A549 (cell line): ENCODE measurements at regions not wholly inside any gene's neighbourhood (a gene's known extent, or its start where the extent isn't known, plus 50 kb on each side); places are given as distances from the start of the nearest gene placed in this dataset.

Experiments used
- ATAC-seq, 2 experiments: fragments of 200-7000 bp in 1 of 2; fragments of >200 bp in 1 of 2; cut with Nextera tagmentation in 1 of 2; cut with Tn5 transposase in 1 of 2; 3 replicates each; pipeline versions ENCODE4 v1.8.0 to v1.9.1; 2018 to 2020; ENCODE audit warnings: mild to moderate bottlenecking in 1 of 2, moderate library complexity in 1 of 2
- CTCF ChIA-PET: fragments of 300-600 bp; sonication (Branson Sonifier 250); formaldehyde crosslinking; extraction: SDS; loops from one replicate; lab custom pipeline; 2021; ENCODE audit warnings: antibody characterized with exemption, inconsistent platforms; lab: Yijun Ruan, JAX
- POLR2A ChIA-PET: fragments of 350-600 bp; formaldehyde crosslinking; extraction: SDS; loops from one replicate; lab custom pipeline; 2021; ENCODE audit warnings: antibody characterized with exemption, inconsistent platforms; lab: Yijun Ruan, JAX
- DNase-seq, 2 experiments: peaks; one replicate each; pipeline versions ENCODE4 v3.0.0 to v3.0.0-alpha.2; 2011 to 2016; ENCODE audit warnings: low read depth in 1 of 2, low spot score in 1 of 2
- FAIRE-seq: peaks from 2 replicates; lab custom pipeline; 2011; peaks lifted over from hg19 to GRCh38; lab: Jason Lieb, UNC
- H3K27ac ChIP-seq, 2 experiments: fragments of >200 bp; sonication (Bioruptor Twin); formaldehyde crosslinking; 3 replicates each; pipeline ENCODE4 v1.5.1; 2016 to 2017
- H3K4me1 ChIP-seq: fragments of >200 bp; sonication (Bioruptor Twin); formaldehyde crosslinking; 3 replicates; pipeline ENCODE4 v1.6.1; 2016
- H3K4me2 ChIP-seq: fragments of >200 bp; sonication (Bioruptor Twin); formaldehyde crosslinking; 3 replicates; pipeline ENCODE4 v1.6.1; 2016
- H3K4me3 ChIP-seq: fragments of >200 bp; sonication (Bioruptor Twin); formaldehyde crosslinking; 3 replicates; pipeline ENCODE4 v1.5.1; 2016
- H3K9me3 ChIP-seq: fragments of >200 bp; sonication (Bioruptor Twin); formaldehyde crosslinking; 3 replicates; pipeline ENCODE4 v1.6.1; 2016
- BHLHE40 ChIP-seq: IDR thresholded peaks from 2 replicates; pipeline ENCODE4 v1.6.1; 2012; ENCODE audit warnings: low read depth, low read length, inconsistent platforms
- CEBPB ChIP-seq, 2 experiments: fragments of >200 bp in 1 of 2; sonication (Bioruptor Twin) in 1 of 2; formaldehyde crosslinking in 1 of 2; IDR thresholded peaks; 2 replicates each; pipeline ENCODE4 v1.6.1; 2012 to 2016
- CTCF ChIP-seq: fragments of >200 bp; sonication (Bioruptor Twin); formaldehyde crosslinking; IDR thresholded peaks from 3 replicates; pipeline ENCODE4 v1.5.1; 2016
- FOXS1 ChIP-seq: fragments of 250-450 bp; sonication (Bioruptor Pico); IDR thresholded peaks from 2 replicates; pipeline ENCODE4 v1.5.0; 2020; ENCODE audit warnings: mild to moderate bottlenecking, moderate library complexity
- HEYL ChIP-seq: fragments of 250-450 bp; sonication (Bioruptor Pico); IDR thresholded peaks from 2 replicates; pipeline ENCODE4 v1.8.0; 2021; ENCODE audit warnings: mild to moderate bottlenecking, moderate library complexity
- HOXB5 ChIP-seq: fragments of 250-450 bp; sonication (Bioruptor Pico); IDR thresholded peaks from 2 replicates; pipeline ENCODE4 v1.5.0; 2020; ENCODE audit warnings: mild to moderate bottlenecking, moderate library complexity
- JUN ChIP-seq, 2 experiments: fragments of >200 bp; sonication (Bioruptor Twin); formaldehyde crosslinking; IDR thresholded peaks; 2 replicates in 1 of 2; 3 replicates in 1 of 2; pipeline ENCODE4 v1.6.1; 2016 to 2017
- MYC ChIP-seq: IDR thresholded peaks from 2 replicates; pipeline ENCODE4 v1.6.1; 2012; ENCODE audit warnings: mild to moderate bottlenecking, inconsistent platforms, low read length, improper control_type of control experiment, borderline replicate concordance
- NFE2L2 ChIP-seq: fragments of 150-350 bp; conservative IDR thresholded peaks from 2 replicates; pipeline ENCODE4 v1.6.1; 2014; ENCODE audit warnings: low read length
- NR3C1 ChIP-seq: fragments of >200 bp; sonication (Bioruptor Twin); formaldehyde crosslinking; IDR thresholded peaks from 3 replicates; pipeline ENCODE4 v1.6.1; 2017
- POLR2A ChIP-seq: IDR thresholded peaks from 2 replicates; pipeline ENCODE4 v1.6.1; 2012; ENCODE audit warnings: mild to moderate bottlenecking, low read length
- POLR2AphosphoS2 ChIP-seq: conservative IDR thresholded peaks from 2 replicates; pipeline ENCODE4 v1.6.1; 2012; ENCODE audit warnings: low read length, improper control_type of control experiment, inconsistent platforms
- RARB ChIP-seq: fragments of 250-450 bp; sonication (Bioruptor Pico); IDR thresholded peaks from 2 replicates; pipeline ENCODE4 v1.8.0; 2021; ENCODE audit warnings: mild to moderate bottlenecking, moderate library complexity
- RCOR1 ChIP-seq: fragments of 150-350 bp; IDR thresholded peaks from 2 replicates; pipeline ENCODE4 v1.6.1; 2014; ENCODE audit warnings: antibody characterized with exemption, low read length, low read depth
- RNF2 ChIP-seq: fragments of 200-600 bp; sonication (generic); IDR thresholded peaks from 2 replicates; pipeline ENCODE4 v1.6.1; 2016; ENCODE audit warnings: low read depth, mild to moderate bottlenecking, antibody characterized with exemption, moderate library complexity, borderline replicate concordance
- SMC3 ChIP-seq: fragments of >200 bp; sonication (Bioruptor Twin); formaldehyde crosslinking; IDR thresholded peaks from 3 replicates; pipeline ENCODE4 v1.6.1; 2018; ENCODE audit warnings: inconsistent platforms
- ZSCAN20 ChIP-seq: fragments of 250-450 bp; sonication (Bioruptor Pico); IDR thresholded peaks from 2 replicates; pipeline ENCODE4 v1.8.0; 2022; ENCODE audit warnings: mild to moderate bottlenecking, moderate library complexity
- WGBS: methylation state at CpG from one replicate; pipeline ENCODE4 v1.1.6; 2017; ENCODE audit errors: missing lambda C conversion rate; 5-methylcytosine and 5-hydroxymethylcytosine counted together
- TF ChIP-seq, protein P1 (sequence below): fragments of 150-350 bp; IDR thresholded peaks from 2 replicates; pipeline ENCODE4 v1.6.1; 2014; ENCODE audit warnings: low read depth, mild to moderate bottlenecking, low read length
- TF ChIP-seq, protein P2 (sequence below): IDR thresholded peaks from 2 replicates; pipeline ENCODE4 v1.6.1; 2012; ENCODE audit warnings: low read depth, borderline replicate concordance

DNA sequence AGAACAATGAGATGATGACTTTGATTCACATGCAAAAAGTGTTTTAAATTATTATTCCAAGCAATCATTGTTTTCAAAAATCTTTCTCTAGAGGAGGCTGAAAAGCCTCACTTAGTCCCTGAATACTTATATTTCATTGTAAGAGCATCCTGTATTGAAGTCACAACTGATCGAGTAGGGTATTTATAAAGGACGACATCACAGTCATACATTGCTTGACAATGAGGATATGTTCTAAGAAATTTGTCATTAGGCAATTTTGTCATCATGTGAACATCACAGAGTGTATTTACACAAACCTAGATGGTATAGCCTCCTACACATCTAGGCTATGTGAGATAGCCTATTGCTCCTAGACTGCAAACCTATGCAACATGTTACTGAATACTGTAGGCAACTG lies 510.4 kb upstream of the RGMB start:
- CTCF ChIA-PET = no interaction called here
- 22% methylated on average over 2 of the region's 2 CpGs for WGBS

DNA sequence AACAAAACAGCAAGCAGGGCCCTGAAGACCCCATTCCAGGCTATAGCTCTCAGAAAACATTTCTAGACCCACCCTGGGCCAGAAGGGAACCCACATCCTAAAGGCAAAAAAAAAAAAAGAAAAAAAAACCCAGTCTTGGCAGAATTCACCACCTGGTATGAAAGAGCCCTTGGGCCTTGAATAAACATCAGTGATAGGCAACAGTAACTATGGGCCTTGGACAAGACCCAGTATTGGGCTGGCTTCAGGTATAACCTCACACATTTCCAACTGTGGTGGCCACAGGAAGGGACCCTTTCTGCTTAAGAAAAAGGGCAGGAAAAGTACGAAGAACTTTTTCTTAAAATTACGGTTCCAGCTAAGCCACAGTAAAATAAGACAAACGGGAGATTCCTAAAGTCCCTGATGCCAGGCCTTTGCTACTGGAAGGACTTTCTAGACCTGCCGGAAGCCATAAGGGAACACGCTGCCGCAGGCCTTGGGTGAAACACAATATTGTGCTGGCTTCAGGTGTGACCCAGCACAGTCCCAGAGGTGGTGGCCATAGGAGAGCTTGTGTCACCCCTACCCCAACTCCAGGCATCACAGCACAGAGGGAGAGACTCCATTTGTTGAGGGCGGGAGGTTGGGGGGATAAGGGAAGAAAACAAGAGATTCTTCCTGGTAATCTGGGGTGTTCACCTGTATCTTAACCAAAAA lies 505.2 kb upstream of the RGMB start:
- CTCF ChIA-PET = no interaction called here
- no peak overlapping the region for H3K27ac ChIP-seq
- H3K4me3 ChIP-seq = no peak overlapping the region
- FAIRE-seq (no peak), ATAC-seq (no peak), DNase-seq (no peak)
- no peak overlapping the region for H3K4me2 ChIP-seq
- H3K9me3 ChIP-seq = no peaks in the 10 kb centered on the region; the same call in 2 of the 3 replicates
- POLR2A ChIA-PET = interaction anchor here (0.7 kb wide), 1 partner anchor 363 kb away, joined by 6 read pairs; no protein-coding TSS in a partner anchor
- no peaks in the 10 kb centered on the region for H3K4me1 ChIP-seq
- 57% methylated on average over 7 of the region's 7 CpGs for WGBS
- TF ChIP-seq RNF2 (no peak), HEYL (no peak)

More for the DNA sequence above, 510.4 kb upstream of the RGMB start:
- no peak overlapping the region for H3K4me3 ChIP-seq
- ATAC-seq = no peak
- no peaks in the 10 kb centered on the region for H3K4me1 ChIP-seq
- H3K27ac ChIP-seq = no peak overlapping the region
- no peak for DNase-seq
- POLR2A ChIA-PET = no interaction called here
- no peak for FAIRE-seq
- H3K9me3 ChIP-seq = no peaks in the 10 kb centered on the region
- TF ChIP-seq CTCF (no peak), HOXB5 (CRISPR knock-in tag) (no peak), ZSCAN20 (CRISPR knock-in tag) (no peak)
- H3K4me2 ChIP-seq = no peak overlapping the region

- no peaks in the 10 kb centered on the region for H3K9me3 ChIP-seq
- no peak for ATAC-seq
- TF ChIP-seq RARB (no peak), HOXB5 (CRISPR knock-in tag) (no peak), POLR2AphosphoS2 (no peak), CEBPB (IDR thresholded peaks at IDR 0.05) (no peak), BHLHE40 (no peak), SMC3 (no peak), JUN (IDR thresholded peaks at IDR 0.05) (no peak), NFE2L2 (no peak), NR3C1 (no peak), CTCF (no peak), FOXS1 (CRISPR knock-in tag) (no peak), MYC (no peak), RCOR1 (no peak), POLR2A (no peak)
- TF ChIP-seq, protein P1, sequence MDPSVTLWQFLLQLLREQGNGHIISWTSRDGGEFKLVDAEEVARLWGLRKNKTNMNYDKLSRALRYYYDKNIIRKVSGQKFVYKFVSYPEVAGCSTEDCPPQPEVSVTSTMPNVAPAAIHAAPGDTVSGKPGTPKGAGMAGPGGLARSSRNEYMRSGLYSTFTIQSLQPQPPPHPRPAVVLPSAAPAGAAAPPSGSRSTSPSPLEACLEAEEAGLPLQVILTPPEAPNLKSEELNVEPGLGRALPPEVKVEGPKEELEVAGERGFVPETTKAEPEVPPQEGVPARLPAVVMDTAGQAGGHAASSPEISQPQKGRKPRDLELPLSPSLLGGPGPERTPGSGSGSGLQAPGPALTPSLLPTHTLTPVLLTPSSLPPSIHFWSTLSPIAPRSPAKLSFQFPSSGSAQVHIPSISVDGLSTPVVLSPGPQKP = no peak
- TF ChIP-seq, protein P2, sequence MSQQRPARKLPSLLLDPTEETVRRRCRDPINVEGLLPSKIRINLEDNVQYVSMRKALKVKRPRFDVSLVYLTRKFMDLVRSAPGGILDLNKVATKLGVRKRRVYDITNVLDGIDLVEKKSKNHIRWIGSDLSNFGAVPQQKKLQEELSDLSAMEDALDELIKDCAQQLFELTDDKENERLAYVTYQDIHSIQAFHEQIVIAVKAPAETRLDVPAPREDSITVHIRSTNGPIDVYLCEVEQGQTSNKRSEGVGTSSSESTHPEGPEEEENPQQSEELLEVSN = no peak
- 19% methylated on average over 1 of the region's 1 CpG for WGBS
- no peak overlapping the region for H3K27ac ChIP-seq
- CTCF ChIA-PET = interaction anchor here (0.7 kb wide), 1 partner anchor 483 kb away, joined by 3 read pairs; no protein-coding TSS in a partner anchor
- no peak for DNase-seq
- FAIRE-seq = no peak
- no peaks in the 10 kb centered on the region for H3K4me1 ChIP-seq
- POLR2A ChIA-PET = no interaction called here
- no peak overlapping the region for H3K4me3 ChIP-seq
- H3K4me2 ChIP-seq = no peak overlapping the region
Observed at GRCh38 chr5:98275980-98276379, 497.5 kb upstream of the RGMB start.
